ENCODE measurements at regions not wholly inside any gene's neighbourhood (a gene's known extent, or its start where the extent isn't known, plus 50 kb on each side); places are given as distances from the start of the nearest gene placed in this dataset.
"Not testable (repeated sequence)": the region's sequence is repeated elsewhere in the genome, so short reads cannot be mapped to it uniquely, and the experiment has no call there.

DNA sequence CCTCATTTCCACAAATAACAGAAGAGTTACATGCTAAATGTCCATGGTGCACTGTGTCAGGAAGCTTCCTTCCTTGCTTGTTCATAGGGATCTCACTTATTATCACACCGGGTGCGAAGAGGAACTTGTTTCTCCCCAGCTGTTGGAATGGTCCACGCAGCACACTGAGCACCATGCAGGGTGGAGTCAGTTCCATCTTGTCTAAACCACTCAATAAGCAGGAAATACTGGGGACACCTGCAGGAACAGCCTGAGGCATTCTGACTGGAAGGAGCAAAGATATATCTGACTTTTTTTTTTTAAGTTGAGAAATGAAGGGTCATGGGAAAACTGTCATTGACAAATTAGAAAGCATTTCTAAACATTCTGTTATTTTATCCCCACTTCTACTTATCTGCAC is 70.0 kb upstream of the WDR72 start:
- Histone ChIP-seq H3K36me3 (ENCODE audit: insufficient read depth, low read depth, low read length) (no peaks in the 10 kb centered on the region), H3K27me3 (ENCODE audit: insufficient read depth, low read length) (no peaks in the 10 kb centered on the region), H3K4me3 (ENCODE audit: low read length) (no peak overlapping the region), H3K9ac (ENCODE audit: low read depth, low read length) (no peak overlapping the region), H3K4me1 (ENCODE audit: insufficient read depth, low read length) (peaks cover 32% of the 10 kb centered on the region), H3K9me3 (ENCODE audit: insufficient read depth, low read depth, low read length) (peaks cover 13% of the 10 kb centered on the region), H3K27ac (ENCODE audit: low read length) (no peak overlapping the region)

DNA sequence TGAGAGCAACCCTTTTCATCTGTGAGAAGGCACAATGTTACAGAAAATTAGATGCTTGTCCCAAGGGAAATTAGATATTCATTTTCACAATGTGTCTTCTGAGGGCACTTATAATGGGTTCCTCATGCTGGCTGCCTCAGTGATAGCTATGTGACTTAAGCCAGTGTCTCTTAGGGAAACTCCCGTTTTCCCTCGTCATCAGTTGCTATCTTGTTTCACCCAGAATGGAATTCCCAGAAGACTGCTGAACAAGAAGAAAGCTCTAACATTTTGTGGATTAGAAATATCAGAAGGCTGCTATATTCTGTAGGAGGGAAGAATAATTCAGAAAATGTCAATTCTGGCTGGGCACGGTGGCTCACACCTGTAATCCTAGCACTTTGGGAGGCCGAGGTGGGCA is 67.9 kb upstream of the WDR72 start:
- H3K4me1 ChIP-seq (ENCODE audit: insufficient read depth, low read length), result peaks cover 20% of the 10 kb centered on the region
- H3K9ac ChIP-seq (ENCODE audit: low read depth, low read length), result no peak overlapping the region
- H3K9me3 ChIP-seq (ENCODE audit: insufficient read depth, low read depth, low read length), result peaks cover 22% of the 10 kb centered on the region
- H3K27me3 ChIP-seq (ENCODE audit: insufficient read depth, low read length), result no peaks in the 10 kb centered on the region
- H3K27ac ChIP-seq (ENCODE audit: low read length), result no peak overlapping the region
- H3K4me3 ChIP-seq (ENCODE audit: low read length), result no peak overlapping the region
- no peaks in the 10 kb centered on the region for H3K36me3 ChIP-seq (ENCODE audit: insufficient read depth, low read depth, low read length)

DNA sequence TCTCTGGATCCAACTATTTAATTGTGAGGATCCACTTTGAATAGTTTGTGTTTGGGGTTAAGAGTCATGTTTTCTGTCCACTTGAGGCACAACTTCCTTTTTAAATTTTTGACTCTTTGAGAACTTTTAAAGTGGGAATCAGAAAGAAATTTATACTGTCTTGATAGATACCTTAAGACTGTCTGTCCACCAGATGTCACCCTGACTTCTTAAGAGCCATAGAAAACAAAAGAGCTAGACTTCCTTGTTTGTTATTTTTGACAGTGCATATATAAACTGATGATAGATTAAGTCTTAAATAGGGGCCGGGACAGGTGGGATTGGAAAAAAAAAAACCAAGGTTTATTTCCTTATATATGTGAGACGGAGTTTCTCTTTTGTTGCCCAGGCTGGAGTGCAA is 52.1 kb upstream of the WDR72 start:
- Histone ChIP-seq H3K9ac (ENCODE audit: low read depth, low read length) (no peak overlapping the region), H3K27ac (ENCODE audit: low read length) (no peak overlapping the region), H3K27me3 (ENCODE audit: insufficient read depth, low read length) (no peaks in the 10 kb centered on the region), H3K36me3 (ENCODE audit: insufficient read depth, low read depth, low read length) (no peaks in the 10 kb centered on the region), H3K9me3 (ENCODE audit: insufficient read depth, low read depth, low read length) (no peaks in the 10 kb centered on the region), H3K4me1 (ENCODE audit: insufficient read depth, low read length) (no peaks in the 10 kb centered on the region), H3K4me3 (ENCODE audit: low read length) (no peak overlapping the region)

DNA sequence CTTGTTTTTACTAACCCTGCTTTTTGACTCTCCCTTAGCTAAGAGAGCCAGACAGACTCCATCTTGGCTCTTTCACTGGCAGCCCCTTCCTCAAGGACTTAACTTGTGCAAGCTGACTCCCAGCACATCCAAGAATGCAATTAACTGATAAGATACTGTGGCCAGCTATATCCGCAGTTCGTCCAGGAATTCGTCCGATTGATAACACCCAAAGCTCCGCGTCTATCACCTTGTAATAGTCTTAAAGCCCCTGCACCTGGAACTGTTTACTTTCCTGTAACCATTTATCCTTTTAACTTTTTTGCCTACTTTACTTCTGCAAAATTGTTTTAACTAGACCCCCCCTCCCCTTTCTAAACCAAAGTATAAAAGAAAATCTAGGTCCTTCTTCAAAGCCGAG is 50.8 kb upstream of the WDR72 start:
- not testable (repeated sequence) for H3K36me3 ChIP-seq (ENCODE audit: insufficient read depth, low read depth, low read length); H3K27ac ChIP-seq (ENCODE audit: low read length); H3K4me3 ChIP-seq (ENCODE audit: low read length); H3K4me1 ChIP-seq (ENCODE audit: insufficient read depth, low read length); H3K9ac ChIP-seq (ENCODE audit: low read depth, low read length); H3K9me3 ChIP-seq (ENCODE audit: insufficient read depth, low read depth, low read length); H3K27me3 ChIP-seq (ENCODE audit: insufficient read depth, low read length)

All from iPS-20b (cell line).